ENCODE measurements at regions not wholly inside any gene's neighbourhood (a gene's known extent, or its start where the extent isn't known, plus 50 kb on each side); places are given as distances from the start of the nearest gene placed in this dataset.

- TF ChIP-seq POLR2A (IDR thresholded peaks at IDR 0.05; ENCODE audit: low read depth) = no peak
- intact Hi-C loops (cut with DNase I) = no loop called here
- Histone ChIP-seq H3K36me3 (no peaks in the 10 kb centered on the region), H3K27ac (replicated peaks in 1 of 4) (no peak overlapping the region), H3K4me3 (no peak overlapping the region), H3K9me3 (no peaks in the 10 kb centered on the region), H3K27me3 (no peaks in the 10 kb centered on the region), H3K4me1 (peaks cover 0 to 6% (median 1%) of the 10 kb centered on the region in 4 donors)
- 94% methylated on average over 4 of the region's 4 CpGs for WGBS
- no peak for DNase-seq (ENCODE audit: extremely low spot score)
Observed at GRCh38 chr2:150977296-150977695, 284.4 kb downstream of the RBM43 start.

- Histone ChIP-seq H3K4me1 (peaks cover 0 to 6% (median 1%) of the 10 kb centered on the region in 4 donors), H3K36me3 (no peaks in the 10 kb centered on the region), H3K27ac (replicated peaks in 1 of 4) (no peak overlapping the region), H3K9me3 (no peaks in the 10 kb centered on the region), H3K4me3 (no peak overlapping the region), H3K27me3 (no peaks in the 10 kb centered on the region)
- DNase-seq (ENCODE audit: extremely low spot score) = no peak
- intact Hi-C loops (cut with DNase I) = no loop called here
- TF ChIP-seq CTCF (IDR thresholded peaks at IDR 0.05) = no peak
- TF ChIP-seq POLR2A (IDR thresholded peaks at IDR 0.05; ENCODE audit: low read depth) = no peak
- TF ChIP-seq EP300 (IDR thresholded peaks at IDR 0.05) = no peak
- no peak for TF ChIP-seq POLR2AphosphoS5 (IDR thresholded peaks at IDR 0.05)
Observed at GRCh38 chr2:150976604-150977003, 285.1 kb downstream of the RBM43 start.

GRCh38 chr2:150974864-150975263 is 286.8 kb downstream of the RBM43 start:
- Histone ChIP-seq H3K9me3 (no peaks in the 10 kb centered on the region), H3K4me1 (peaks cover 0 to 6% (median 1%) of the 10 kb centered on the region in 4 donors), H3K27me3 (no peaks in the 10 kb centered on the region), H3K36me3 (no peaks in the 10 kb centered on the region), H3K27ac (replicated peaks in 1 of 4) (no peak overlapping the region), H3K4me3 (no peak overlapping the region)
- intact Hi-C loops (cut with DNase I) = no loop called here
- TF ChIP-seq CTCF (IDR thresholded peaks at IDR 0.05) (no peak), POLR2A (IDR thresholded peaks at IDR 0.05; ENCODE audit: low read depth) (no peak), POLR2AphosphoS5 (IDR thresholded peaks at IDR 0.05) (no peak), EP300 (IDR thresholded peaks at IDR 0.05) (no peak)
- DNase-seq (ENCODE audit: extremely low spot score) = no peak

- Histone ChIP-seq H3K4me3 (no peak overlapping the region), H3K27ac (replicated peaks in 1 of 4) (no peak overlapping the region), H3K4me1 (peaks cover 0 to 6% (median 1%) of the 10 kb centered on the region in 4 donors), H3K27me3 (no peaks in the 10 kb centered on the region), H3K9me3 (no peaks in the 10 kb centered on the region), H3K36me3 (no peaks in the 10 kb centered on the region)
- DNase-seq (ENCODE audit: extremely low spot score) = no peak
- intact Hi-C loops (cut with DNase I) = no loop called here
- WGBS = 95% methylated on average over 1 of the region's 1 CpG
- no peak for TF ChIP-seq POLR2A (IDR thresholded peaks at IDR 0.05; ENCODE audit: low read depth)
- TF ChIP-seq EP300 (IDR thresholded peaks at IDR 0.05) = no peak
- no peak for TF ChIP-seq CTCF (IDR thresholded peaks at IDR 0.05)
- TF ChIP-seq POLR2AphosphoS5 (IDR thresholded peaks at IDR 0.05) = no peak
Observed at GRCh38 chr2:150974234-150974633, 287.4 kb downstream of the RBM43 start.

GRCh38 chr2:150971910-150972309 is 289.8 kb downstream of the RBM43 start:
- Histone ChIP-seq H3K27ac (replicated peaks in 1 of 4) (no peak overlapping the region), H3K27me3 (no peaks in the 10 kb centered on the region), H3K9me3 (no peaks in the 10 kb centered on the region), H3K4me1 (no peaks in the 10 kb centered on the region), H3K36me3 (no peaks in the 10 kb centered on the region), H3K4me3 (no peak overlapping the region)
- 86% methylated on average over 3 of the region's 3 CpGs for whole genome bisulfite sequencing
- no peak for DNase-seq (ENCODE audit: extremely low spot score)
- intact Hi-C loops (cut with DNase I) = no loop called here
- TF ChIP-seq CTCF (IDR thresholded peaks at IDR 0.05) (no peak), EP300 (IDR thresholded peaks at IDR 0.05) (no peak), POLR2AphosphoS5 (IDR thresholded peaks at IDR 0.05) (no peak), POLR2A (IDR thresholded peaks at IDR 0.05; ENCODE audit: low read depth) (no peak)

All from esophagus muscularis mucosa (tissue), 4 donors.